Muscle layer of colon (tissue), 2 donors: ENCODE measurements at regions not wholly inside any gene's neighbourhood (a gene's known extent, or its start where the extent isn't known, plus 50 kb on each side); places are given as distances from the start of the nearest gene placed in this dataset.
A peak's percentile ranks its signal among the peaks of the same experiment; 100 is the strongest.

Source experiments
- H3K27ac ChIP-seq: one replicate; pipeline ENCODE4 v1.7.0; 2013; ENCODE audit warnings: low read depth, mild to moderate bottlenecking, low read length, moderate library complexity
- H3K27me3 ChIP-seq, 2 donors: one replicate each; pipeline ENCODE4 v1.7.0; 2013; ENCODE audit warnings: low read length in 2 of 2, mild to moderate bottlenecking in 2 of 2; ENCODE audit not compliant: insufficient read depth in 2 of 2, control insufficient read depth in 1 of 2
- H3K36me3 ChIP-seq: one replicate; pipeline ENCODE4 v1.7.0; 2013; ENCODE audit warnings: mild to moderate bottlenecking, low read length; ENCODE audit not compliant: insufficient read depth
- H3K4me1 ChIP-seq: one replicate; pipeline ENCODE4 v1.7.0; 2013; ENCODE audit warnings: mild to moderate bottlenecking, low read length; ENCODE audit not compliant: insufficient read depth
- H3K4me3 ChIP-seq, 2 donors: one replicate each; pipeline ENCODE4 v1.7.0; 2013; ENCODE audit warnings: low read length in 2 of 2, low read depth in 1 of 2, mild to moderate bottlenecking in 1 of 2, moderate library complexity in 1 of 2
- H3K9ac ChIP-seq: one replicate; pipeline ENCODE4 v1.7.0; 2013; ENCODE audit warnings: low read length
- H3K9me3 ChIP-seq: one replicate; pipeline ENCODE4 v1.7.0; 2013; ENCODE audit warnings: mild to moderate bottlenecking, low read length
- donor health status: abdominal sarcoma.
- donor health status: Adenocarcinoma of cecum.

GRCh38 chr20:53829255-53829723, 235.7 kb upstream of the ZNF217 start:
- no peak overlapping the region for H3K9ac ChIP-seq
- H3K27me3 ChIP-seq, result no peaks in the 10 kb centered on the region
- no peaks in the 10 kb centered on the region for H3K9me3 ChIP-seq
- peak overlapping the region; percentile 54 for H3K27ac ChIP-seq
- peaks cover 38% of the 10 kb centered on the region for H3K4me1 ChIP-seq
- H3K4me3 ChIP-seq, result peak overlapping the region in 1 of 2 donors; percentile 22
- H3K36me3 ChIP-seq, result no peaks in the 10 kb centered on the region

- Histone ChIP-seq H3K9me3 (no peaks in the 10 kb centered on the region), H3K27ac (peak overlapping the region; percentile 54), H3K9ac (no peak overlapping the region), H3K4me3 (peak overlapping the region in 1 of 2 donors; percentile 22), H3K27me3 (no peaks in the 10 kb centered on the region), H3K4me1 (peaks cover 38% of the 10 kb centered on the region), H3K36me3 (no peaks in the 10 kb centered on the region)
These were observed 235.1 kb upstream of the ZNF217 start for GRCh38 chr20:53828682-53829254.

GRCh38 chr20:53828088-53828681, 234.5 kb upstream of the ZNF217 start:
- Histone ChIP-seq H3K4me1 (peaks cover 38% of the 10 kb centered on the region), H3K4me3 (peak overlapping the region in 1 of 2 donors; percentile 22)

GRCh38 chr20:53827292-53828087, 233.9 kb upstream of the ZNF217 start:
- Histone ChIP-seq H3K27me3 (no peaks in the 10 kb centered on the region), H3K36me3 (no peaks in the 10 kb centered on the region), H3K27ac (peak overlapping the region; percentile 9), H3K4me1 (peaks cover 38% of the 10 kb centered on the region), H3K9ac (no peak overlapping the region), H3K4me3 (peak overlapping the region in 1 of 2 donors; percentile 22), H3K9me3 (no peaks in the 10 kb centered on the region)

More at GRCh38 chr20:53828088-53828681, 234.5 kb upstream of the ZNF217 start:
- no peaks in the 10 kb centered on the region for H3K36me3 ChIP-seq
- no peaks in the 10 kb centered on the region for H3K27me3 ChIP-seq
- H3K9ac ChIP-seq, result no peak overlapping the region
- H3K9me3 ChIP-seq, result no peaks in the 10 kb centered on the region
- H3K27ac ChIP-seq, result peak overlapping the region; percentile 9

- Histone ChIP-seq H3K36me3 (no peaks in the 10 kb centered on the region), H3K27me3 (no peaks in the 10 kb centered on the region), H3K9me3 (no peaks in the 10 kb centered on the region), H3K27ac (no peak overlapping the region), H3K9ac (no peak overlapping the region), H3K4me1 (peaks cover 38% of the 10 kb centered on the region), H3K4me3 (no peak overlapping the region)
These were observed 233.1 kb upstream of the ZNF217 start for GRCh38 chr20:53826597-53827291.

- Histone ChIP-seq H3K9ac (no peak overlapping the region), H3K27ac (no peak overlapping the region), H3K27me3 (no peaks in the 10 kb centered on the region), H3K4me1 (peaks cover 38% of the 10 kb centered on the region), H3K36me3 (no peaks in the 10 kb centered on the region), H3K9me3 (no peaks in the 10 kb centered on the region), H3K4me3 (no peak overlapping the region)
These were observed 232.5 kb upstream of the ZNF217 start for GRCh38 chr20:53826090-53826489.

GRCh38 chr20:53825282-53825681, 231.6 kb upstream of the ZNF217 start:
- Histone ChIP-seq H3K36me3 (no peaks in the 10 kb centered on the region), H3K9ac (no peak overlapping the region), H3K9me3 (no peaks in the 10 kb centered on the region), H3K27ac (no peak overlapping the region), H3K4me3 (no peak overlapping the region), H3K4me1 (peaks cover 36% of the 10 kb centered on the region), H3K27me3 (no peaks in the 10 kb centered on the region)

- no peak overlapping the region for H3K9ac ChIP-seq
- peaks cover 31% of the 10 kb centered on the region for H3K4me1 ChIP-seq
- H3K4me3 ChIP-seq, result no peak overlapping the region
- no peaks in the 10 kb centered on the region for H3K36me3 ChIP-seq
- H3K27me3 ChIP-seq, result no peaks in the 10 kb centered on the region
- no peak overlapping the region for H3K27ac ChIP-seq
- no peaks in the 10 kb centered on the region for H3K9me3 ChIP-seq
These were observed 231.1 kb upstream of the ZNF217 start for GRCh38 chr20:53824779-53825178.

GRCh38 chr20:53823121-53823764, 229.6 kb upstream of the ZNF217 start:
- H3K27me3 ChIP-seq, result no peaks in the 10 kb centered on the region
- H3K4me1 ChIP-seq, result peaks cover 16% of the 10 kb centered on the region
- no peaks in the 10 kb centered on the region for H3K36me3 ChIP-seq
- H3K27ac ChIP-seq, result no peak overlapping the region
- H3K9me3 ChIP-seq, result no peaks in the 10 kb centered on the region
- H3K9ac ChIP-seq, result no peak overlapping the region
- no peak overlapping the region for H3K4me3 ChIP-seq

GRCh38 chr20:53822534-53822933, 228.9 kb upstream of the ZNF217 start:
- no peak overlapping the region for H3K4me3 ChIP-seq
- no peak overlapping the region for H3K9ac ChIP-seq
- H3K36me3 ChIP-seq, result no peaks in the 10 kb centered on the region
- no peak overlapping the region for H3K27ac ChIP-seq
- no peaks in the 10 kb centered on the region for H3K9me3 ChIP-seq
- H3K4me1 ChIP-seq, result peaks cover 11% of the 10 kb centered on the region
- no peaks in the 10 kb centered on the region for H3K27me3 ChIP-seq

- Histone ChIP-seq H3K4me3 (no peak overlapping the region), H3K9ac (no peak overlapping the region), H3K9me3 (no peaks in the 10 kb centered on the region), H3K27ac (no peak overlapping the region), H3K4me1 (peaks cover 4% of the 10 kb centered on the region), H3K27me3 (no peaks in the 10 kb centered on the region), H3K36me3 (no peaks in the 10 kb centered on the region)
These were observed 226.4 kb upstream of the ZNF217 start for GRCh38 chr20:53819973-53820451.
